ENCODE measurements at regions not wholly inside any gene's neighbourhood (a gene's known extent, or its start where the extent isn't known, plus 50 kb on each side); places are given as distances from the start of the nearest gene placed in this dataset.
A peak's percentile ranks its signal among the peaks of the same experiment; 100 is the strongest.

- DNase-seq (no peak), FAIRE-seq (no peak)
- WGBS, 3 donors, result 78 to 79% (median 78%) methylated on average over 6 of the region's 6 CpGs
- peaks cover 0 to 2% of the 10 kb centered on the region in 2 donors for H3K9me3 ChIP-seq (ENCODE audit: control insufficient read depth in 2 of 2, insufficient read depth in 1 of 2, low read depth in 1 of 2, low read length in 1 of 2)
- no peaks in the 10 kb centered on the region for H3K4me1 ChIP-seq (ENCODE audit: control insufficient read depth in 3 of 3, insufficient read depth in 2 of 3, low read depth in 1 of 3, low read length in 2 of 3)
- peaks cover 0 to 2% (median 0%) of the 10 kb centered on the region in 3 donors for H3K27me3 ChIP-seq (ENCODE audit: control insufficient read depth in 3 of 3, insufficient read depth in 3 of 3, low read length in 3 of 3)
- no peaks in the 10 kb centered on the region for H3K36me3 ChIP-seq (ENCODE audit: control insufficient read depth in 3 of 3, insufficient read depth in 2 of 3, low read depth in 1 of 3, low read length in 3 of 3)
- H3K4me3 ChIP-seq (ENCODE audit: low read depth in 1 of 3, low read length in 3 of 3), result no peak overlapping the region
- no peak overlapping the region for H3K27ac ChIP-seq (ENCODE audit: low read depth in 1 of 3, low read length in 2 of 3)
Measured at GRCh38 chr7:156140896-156141295, 328.6 kb upstream of the SHH start.

- H3K9me3 ChIP-seq (ENCODE audit: control insufficient read depth in 2 of 2, insufficient read depth in 1 of 2, low read depth in 1 of 2, low read length in 1 of 2), result peaks cover 0 to 2% of the 10 kb centered on the region in 2 donors
- H3K27me3 ChIP-seq (ENCODE audit: control insufficient read depth in 3 of 3, insufficient read depth in 3 of 3, low read length in 3 of 3), result peaks cover 0 to 2% (median 0%) of the 10 kb centered on the region in 3 donors
- no peaks in the 10 kb centered on the region for H3K36me3 ChIP-seq (ENCODE audit: control insufficient read depth in 3 of 3, insufficient read depth in 2 of 3, low read depth in 1 of 3, low read length in 3 of 3)
- WGBS, 3 donors, result 52 to 72% (median 68%) methylated on average over 7 of the region's 7 CpGs
- DNase-seq (no peak), FAIRE-seq (no peak)
- H3K27ac ChIP-seq (ENCODE audit: low read depth in 1 of 3, low read length in 2 of 3), result no peak overlapping the region
- H3K4me1 ChIP-seq (ENCODE audit: control insufficient read depth in 3 of 3, insufficient read depth in 2 of 3, low read depth in 1 of 3, low read length in 2 of 3), result no peaks in the 10 kb centered on the region
- no peak overlapping the region for H3K4me3 ChIP-seq (ENCODE audit: low read depth in 1 of 3, low read length in 3 of 3)
Measured at GRCh38 chr7:156140447-156140846, 328.2 kb upstream of the SHH start.

- H3K27ac ChIP-seq (ENCODE audit: low read depth in 1 of 3, low read length in 2 of 3), result no peak overlapping the region
- FAIRE-seq (no peak), DNase-seq (no peak)
- peaks cover 0 to 2% of the 10 kb centered on the region in 2 donors for H3K9me3 ChIP-seq (ENCODE audit: control insufficient read depth in 2 of 2, insufficient read depth in 1 of 2, low read depth in 1 of 2, low read length in 1 of 2)
- no peaks in the 10 kb centered on the region for H3K36me3 ChIP-seq (ENCODE audit: control insufficient read depth in 3 of 3, insufficient read depth in 2 of 3, low read depth in 1 of 3, low read length in 3 of 3)
- H3K4me3 ChIP-seq (ENCODE audit: low read depth in 1 of 3, low read length in 3 of 3), result no peak overlapping the region
- no peaks in the 10 kb centered on the region for H3K4me1 ChIP-seq (ENCODE audit: control insufficient read depth in 3 of 3, insufficient read depth in 2 of 3, low read depth in 1 of 3, low read length in 2 of 3)
- peaks cover 0 to 2% (median 0%) of the 10 kb centered on the region in 3 donors for H3K27me3 ChIP-seq (ENCODE audit: control insufficient read depth in 3 of 3, insufficient read depth in 3 of 3, low read length in 3 of 3)
- 56 to 63% (median 61%) methylated on average over 3 of the region's 3 CpGs for WGBS, 3 donors
Measured at GRCh38 chr7:156139633-156140032, 327.4 kb upstream of the SHH start.

GRCh38 chr7:156139112-156139511 is 326.8 kb upstream of the SHH start:
- H3K9me3 ChIP-seq (ENCODE audit: control insufficient read depth in 2 of 2, insufficient read depth in 1 of 2, low read depth in 1 of 2, low read length in 1 of 2), result peaks cover 0 to 2% of the 10 kb centered on the region in 2 donors
- no peaks in the 10 kb centered on the region for H3K4me1 ChIP-seq (ENCODE audit: control insufficient read depth in 3 of 3, insufficient read depth in 2 of 3, low read depth in 1 of 3, low read length in 2 of 3)
- no peak overlapping the region for H3K4me3 ChIP-seq (ENCODE audit: low read depth in 1 of 3, low read length in 3 of 3)
- DNase-seq, result no peak
- H3K27me3 ChIP-seq (ENCODE audit: control insufficient read depth in 3 of 3, insufficient read depth in 3 of 3, low read length in 3 of 3), result peaks cover 0 to 2% (median 0%) of the 10 kb centered on the region in 3 donors
- 80 to 89% (median 88%) methylated on average over 7 of the region's 7 CpGs for WGBS, 3 donors
- no peak for FAIRE-seq
- no peak overlapping the region for H3K27ac ChIP-seq (ENCODE audit: low read depth in 1 of 3, low read length in 2 of 3)
- H3K36me3 ChIP-seq (ENCODE audit: control insufficient read depth in 3 of 3, insufficient read depth in 2 of 3, low read depth in 1 of 3, low read length in 3 of 3), result no peaks in the 10 kb centered on the region

DNA sequence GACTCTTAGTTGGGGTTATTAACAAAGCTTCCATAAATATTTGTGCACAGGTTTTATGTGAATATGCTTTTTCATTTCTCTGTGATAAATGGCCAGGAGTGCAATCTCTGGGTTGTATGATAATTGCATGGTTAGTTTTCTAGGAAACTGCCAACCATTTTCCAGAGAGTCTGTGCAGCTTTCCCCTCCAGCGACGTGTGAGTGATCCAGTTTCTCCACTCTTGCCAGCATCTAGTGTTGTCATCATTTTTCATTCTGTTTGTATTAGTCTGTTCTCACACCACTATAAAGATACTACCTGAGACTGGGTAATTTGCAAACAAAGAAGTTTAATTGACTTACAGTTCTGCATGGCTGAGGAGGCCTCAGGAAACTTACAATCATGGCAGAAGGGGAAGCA is 319.6 kb upstream of the SHH start:
- DNase-seq (no peak), FAIRE-seq (no peak)
- H3K9me3 ChIP-seq (ENCODE audit: control insufficient read depth in 2 of 2, insufficient read depth in 1 of 2, low read depth in 1 of 2, low read length in 1 of 2), result no peaks in the 10 kb centered on the region
- H3K27ac ChIP-seq (ENCODE audit: low read depth in 1 of 3, low read length in 2 of 3), result no peak overlapping the region
- H3K27me3 ChIP-seq (ENCODE audit: control insufficient read depth in 3 of 3, insufficient read depth in 3 of 3, low read length in 3 of 3), result peaks cover 0 to 1% (median 0%) of the 10 kb centered on the region in 3 donors
- no peak overlapping the region for H3K4me3 ChIP-seq (ENCODE audit: low read depth in 1 of 3, low read length in 3 of 3)
- peaks cover 0 to 4% (median 0%) of the 10 kb centered on the region in 3 donors for H3K4me1 ChIP-seq (ENCODE audit: control insufficient read depth in 3 of 3, insufficient read depth in 2 of 3, low read depth in 1 of 3, low read length in 2 of 3)
- 81 to 91% (median 84%) methylated on average over 2 of the region's 2 CpGs for WGBS, 3 donors
- H3K36me3 ChIP-seq (ENCODE audit: control insufficient read depth in 3 of 3, insufficient read depth in 2 of 3, low read depth in 1 of 3, low read length in 3 of 3), result no peaks in the 10 kb centered on the region

- no peaks in the 10 kb centered on the region for H3K36me3 ChIP-seq (ENCODE audit: control insufficient read depth in 3 of 3, insufficient read depth in 2 of 3, low read depth in 1 of 3, low read length in 3 of 3)
- no peak for FAIRE-seq
- peak; percentile 46 to 64 for DNase-seq
- H3K27ac ChIP-seq (ENCODE audit: low read depth in 1 of 3, low read length in 2 of 3), result no peak overlapping the region
- H3K4me1 ChIP-seq (ENCODE audit: control insufficient read depth in 3 of 3, insufficient read depth in 2 of 3, low read depth in 1 of 3, low read length in 2 of 3), result peaks cover 0 to 4% (median 0%) of the 10 kb centered on the region in 3 donors
- peaks cover 0 to 1% (median 0%) of the 10 kb centered on the region in 3 donors for H3K27me3 ChIP-seq (ENCODE audit: control insufficient read depth in 3 of 3, insufficient read depth in 3 of 3, low read length in 3 of 3)
- 17 to 61% (median 34%) methylated on average over 12 of the region's 12 CpGs for whole genome bisulfite sequencing, 3 donors
- H3K9me3 ChIP-seq (ENCODE audit: control insufficient read depth in 2 of 2, insufficient read depth in 1 of 2, low read depth in 1 of 2, low read length in 1 of 2), result no peaks in the 10 kb centered on the region
- no peak overlapping the region for H3K4me3 ChIP-seq (ENCODE audit: low read depth in 1 of 3, low read length in 3 of 3)
Measured at GRCh38 chr7:156129522-156129921, 317.3 kb upstream of the SHH start.

- 87 to 91% (median 88%) methylated on average over 10 of the region's 10 CpGs for WGBS, 3 donors
- no peak for FAIRE-seq
- Histone ChIP-seq H3K36me3 (ENCODE audit: control insufficient read depth in 3 of 3, insufficient read depth in 2 of 3, low read depth in 1 of 3, low read length in 3 of 3) (no peaks in the 10 kb centered on the region), H3K9me3 (ENCODE audit: control insufficient read depth in 2 of 2, insufficient read depth in 1 of 2, low read depth in 1 of 2, low read length in 1 of 2) (no peaks in the 10 kb centered on the region), H3K27me3 (ENCODE audit: control insufficient read depth in 3 of 3, insufficient read depth in 3 of 3, low read length in 3 of 3) (peaks cover 0 to 1% (median 0%) of the 10 kb centered on the region in 3 donors), H3K27ac (ENCODE audit: low read depth in 1 of 3, low read length in 2 of 3) (no peak overlapping the region), H3K4me1 (ENCODE audit: control insufficient read depth in 3 of 3, insufficient read depth in 2 of 3, low read depth in 1 of 3, low read length in 2 of 3) (peaks cover 0 to 4% (median 0%) of the 10 kb centered on the region in 3 donors), H3K4me3 (ENCODE audit: low read depth in 1 of 3, low read length in 3 of 3) (no peak overlapping the region)
- DNase-seq, result no peak
Measured at GRCh38 chr7:156128496-156128895, 316.2 kb upstream of the SHH start.

DNA sequence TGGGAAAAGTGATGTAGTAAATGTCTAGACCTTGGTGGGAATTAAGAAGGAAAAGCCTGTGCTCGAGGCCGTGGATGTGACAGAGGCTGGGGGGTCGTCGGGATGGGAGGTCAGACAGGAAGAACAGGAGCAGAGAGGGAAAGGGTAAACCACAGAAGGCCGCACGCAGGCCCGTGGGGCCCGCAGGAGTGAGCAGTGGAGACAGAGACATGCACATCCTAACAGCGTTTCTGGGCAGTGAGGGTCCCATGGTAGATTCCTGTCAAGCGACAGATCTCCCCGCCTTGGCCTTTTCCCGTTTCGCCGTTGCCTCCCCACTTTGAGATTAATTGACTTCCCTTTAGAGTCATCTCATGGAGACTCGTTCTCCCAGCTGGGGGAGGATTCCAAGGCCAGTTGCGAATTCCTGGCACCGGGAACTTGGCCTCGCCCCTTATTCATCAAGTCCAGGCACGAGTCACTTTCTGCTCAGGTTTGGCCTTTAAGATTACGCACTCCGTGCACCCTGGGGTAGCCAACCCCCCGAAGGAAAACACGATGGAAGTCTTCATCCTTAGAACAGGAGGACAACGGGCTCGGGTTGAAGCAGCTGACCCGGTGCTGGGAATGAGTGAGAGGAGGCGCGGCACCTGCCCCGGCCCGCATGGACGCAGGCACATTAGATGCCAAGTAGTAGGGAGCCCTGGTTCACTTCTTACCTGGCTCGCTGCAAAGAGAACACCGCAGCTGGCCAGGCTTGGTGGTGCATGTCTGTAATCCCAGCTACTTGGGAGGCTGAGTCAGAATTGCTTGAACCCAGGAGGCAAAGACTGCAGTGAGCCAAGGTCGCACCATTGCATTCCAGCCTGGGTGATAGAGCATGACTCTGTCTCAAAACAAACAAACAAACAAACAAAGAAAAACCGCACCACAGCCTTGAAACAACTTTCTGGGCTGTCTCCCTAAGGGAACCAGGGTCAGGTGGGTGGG is 315.2 kb upstream of the SHH start:
- FAIRE-seq (no peak), DNase-seq (no peak)
- Histone ChIP-seq H3K9me3 (ENCODE audit: control insufficient read depth in 2 of 2, insufficient read depth in 1 of 2, low read depth in 1 of 2, low read length in 1 of 2) (no peaks in the 10 kb centered on the region), H3K27ac (ENCODE audit: low read depth in 1 of 3, low read length in 2 of 3) (no peak overlapping the region), H3K4me1 (ENCODE audit: control insufficient read depth in 3 of 3, insufficient read depth in 2 of 3, low read depth in 1 of 3, low read length in 2 of 3) (peaks cover 0 to 4% (median 0%) of the 10 kb centered on the region in 3 donors), H3K27me3 (ENCODE audit: control insufficient read depth in 3 of 3, insufficient read depth in 3 of 3, low read length in 3 of 3) (peaks cover 0 to 1% (median 0%) of the 10 kb centered on the region in 3 donors), H3K4me3 (ENCODE audit: low read depth in 1 of 3, low read length in 3 of 3) (no peak overlapping the region), H3K36me3 (ENCODE audit: control insufficient read depth in 3 of 3, insufficient read depth in 2 of 3, low read depth in 1 of 3, low read length in 3 of 3) (no peaks in the 10 kb centered on the region)
- WGBS, 3 donors, result 80 to 83% (median 82%) methylated on average over 35 of the region's 35 CpGs
